ENCODE measurements at regions not wholly inside any gene's neighbourhood (a gene's known extent, or its start where the extent isn't known, plus 50 kb on each side); places are given as distances from the start of the nearest gene placed in this dataset.
"Not testable (repeated sequence)": the region's sequence is repeated elsewhere in the genome, so short reads cannot be mapped to it uniquely, and the experiment has no call there.

- no peak for DNase-seq (ENCODE audit: low read depth, low spot score)
Measured at GRCh38 chr2:198518935-198519334, 714.5 kb downstream of the PLCL1 start.

GRCh38 chr2:198517976-198518375, 713.6 kb downstream of the PLCL1 start:
- DNase-seq (ENCODE audit: low read depth, low spot score): no peak

GRCh38 chr2:198508610-198509009, 704.2 kb downstream of the PLCL1 start:
- DNase-seq (ENCODE audit: low read depth, low spot score): not testable (repeated sequence)

DNA sequence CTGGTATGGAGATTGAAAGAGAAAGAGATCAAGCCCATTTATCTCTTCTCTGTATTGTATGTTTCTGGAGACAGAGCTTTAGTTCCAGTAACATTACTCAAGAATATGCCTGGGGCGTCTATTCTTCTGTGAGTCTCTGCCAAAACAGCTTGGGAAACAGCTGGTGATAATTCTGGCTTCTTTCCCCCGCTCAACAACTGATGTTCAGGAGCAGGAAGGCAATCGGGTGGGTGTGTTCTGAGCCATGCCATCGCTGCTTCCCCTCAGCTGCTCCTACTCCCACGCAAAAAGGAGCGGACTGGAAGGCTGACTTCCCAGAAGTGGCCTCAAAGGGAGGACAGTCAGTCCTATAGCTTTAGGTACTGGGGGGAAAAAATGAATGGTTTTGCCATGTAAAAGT, 695.1 kb downstream of the PLCL1 start:
- no peak for DNase-seq (ENCODE audit: low read depth, low spot score)

GRCh38 chr2:198498516-198498915, 694.1 kb downstream of the PLCL1 start:
- no peak for DNase-seq (ENCODE audit: low read depth, low spot score)

GRCh38 chr2:198498048-198498447, 693.7 kb downstream of the PLCL1 start:
- no peak for DNase-seq (ENCODE audit: low read depth, low spot score)

- no peak for DNase-seq (ENCODE audit: low read depth, low spot score)
Measured at GRCh38 chr2:198494931-198495330, 690.5 kb downstream of the PLCL1 start.

DNA sequence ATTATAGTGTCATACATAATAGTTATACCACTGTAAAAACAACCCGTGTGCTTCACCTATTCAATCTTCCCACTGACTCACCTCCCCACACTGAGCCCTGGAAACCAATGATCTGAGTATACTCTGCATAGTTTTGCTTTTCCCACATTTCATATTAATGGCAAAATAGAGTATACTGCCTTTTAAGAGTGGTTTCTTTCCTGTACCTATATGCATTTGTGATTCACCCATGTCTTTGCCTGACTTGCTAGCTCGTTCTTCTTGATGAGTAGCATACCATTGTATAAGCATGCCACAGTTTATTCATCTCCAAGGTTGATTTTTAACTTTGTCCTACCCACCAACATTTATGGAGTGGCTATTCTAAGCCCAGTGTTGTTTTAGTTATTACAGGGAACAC, 686.4 kb downstream of the PLCL1 start:
- no peak for DNase-seq (ENCODE audit: low read depth, low spot score)

DNA sequence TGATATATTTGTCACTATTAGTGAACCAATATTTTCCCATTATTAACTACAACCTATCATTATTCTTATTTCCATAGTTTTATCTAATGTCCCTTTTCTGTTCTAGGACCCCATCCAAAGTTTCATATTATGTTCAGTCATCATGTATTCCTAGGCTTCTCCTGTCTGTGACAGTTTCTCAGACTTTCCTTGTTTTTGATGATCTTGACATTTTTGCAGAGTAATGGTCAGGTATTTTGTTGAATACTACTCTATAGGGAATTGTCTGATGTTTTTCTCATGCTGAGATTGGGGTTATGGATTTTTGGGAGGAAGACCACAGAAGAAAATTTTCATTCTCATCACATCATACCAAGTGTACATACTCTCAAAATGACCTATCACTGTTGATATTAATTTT, 684.6 kb downstream of the PLCL1 start:
- DNase-seq (ENCODE audit: low read depth, low spot score): no peak

GRCh38 chr2:198483051-198483450, 678.7 kb downstream of the PLCL1 start:
- DNase-seq (ENCODE audit: low read depth, low spot score): no peak

- no peak for DNase-seq (ENCODE audit: low read depth, low spot score)
Measured at GRCh38 chr2:198479065-198479464, 674.7 kb downstream of the PLCL1 start.

DNA sequence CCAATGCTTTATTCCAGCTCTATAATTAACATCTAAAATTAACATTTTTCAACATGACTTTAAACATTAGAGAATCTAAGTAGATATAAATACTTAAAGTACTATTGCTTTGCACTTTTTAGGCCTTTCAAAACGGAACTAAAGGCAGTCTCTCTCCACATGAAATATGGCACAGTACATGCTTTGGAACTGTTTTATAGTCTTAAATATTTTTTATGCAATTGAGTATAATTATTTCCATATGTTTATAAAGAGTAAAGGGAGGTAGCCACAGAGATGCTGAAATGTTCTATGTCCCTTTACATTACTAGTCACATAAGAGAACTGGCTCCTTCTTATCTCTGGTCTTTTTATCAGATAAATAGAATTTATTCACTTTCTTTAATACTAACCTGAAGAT, 674.0 kb downstream of the PLCL1 start:
- no peak for DNase-seq (ENCODE audit: low read depth, low spot score)

- DNase-seq (ENCODE audit: low read depth, low spot score): no peak
Measured at GRCh38 chr2:198476007-198476406, 671.6 kb downstream of the PLCL1 start.

GRCh38 chr2:198471291-198471690, 666.9 kb downstream of the PLCL1 start:
- DNase-seq (ENCODE audit: low read depth, low spot score): no peak

- DNase-seq (ENCODE audit: low read depth, low spot score): no peak
Measured at GRCh38 chr2:198468136-198468535, 663.7 kb downstream of the PLCL1 start.

- DNase-seq (ENCODE audit: low read depth, low spot score): no peak
Measured at GRCh38 chr2:198465970-198466369, 661.6 kb downstream of the PLCL1 start.

DNA sequence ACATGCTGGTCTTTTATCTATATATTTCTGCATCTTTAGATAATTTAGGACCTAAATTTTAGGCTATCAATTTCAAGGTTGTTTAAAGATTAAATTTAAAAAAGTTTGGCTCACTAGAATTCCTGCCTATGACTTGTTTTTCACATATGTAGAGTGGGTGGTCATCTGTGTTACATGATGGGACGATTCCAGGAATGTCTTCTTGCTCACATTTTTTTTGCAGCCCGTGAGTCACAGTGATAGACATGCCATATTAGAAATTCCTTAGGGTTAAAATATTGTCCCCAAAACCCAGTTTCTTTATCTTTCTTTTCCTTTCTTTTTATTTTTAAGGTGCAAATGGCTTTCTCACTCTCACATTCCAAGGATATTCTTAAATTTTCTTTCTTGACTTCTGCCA, 652.0 kb downstream of the PLCL1 start:
- no peak for DNase-seq (ENCODE audit: low read depth, low spot score)

DNA sequence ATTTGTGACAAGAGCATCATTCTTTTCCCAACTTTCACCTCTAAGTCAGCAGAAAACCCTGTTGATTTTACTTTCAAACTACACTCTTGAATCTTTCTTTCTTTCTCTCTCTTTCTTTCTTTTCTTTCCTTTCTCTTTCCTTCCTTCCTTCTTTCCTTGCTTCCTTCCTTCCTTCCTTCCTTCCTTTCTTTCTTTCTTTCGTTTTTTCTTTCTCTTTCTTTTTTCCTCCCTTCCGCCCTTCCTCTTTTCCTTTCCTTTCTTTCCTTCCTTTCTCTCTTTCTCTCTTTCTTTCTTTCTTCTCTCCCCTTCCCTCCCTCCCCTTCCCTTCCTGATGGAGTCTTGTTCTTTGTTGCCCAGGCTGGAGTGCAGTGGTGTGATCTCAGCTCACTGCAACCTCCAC, 649.5 kb downstream of the PLCL1 start:
- DNase-seq (ENCODE audit: low read depth, low spot score): no peak

- no peak for DNase-seq (ENCODE audit: low read depth, low spot score)
Measured at GRCh38 chr2:198452327-198452726, 647.9 kb downstream of the PLCL1 start.

- no peak for DNase-seq (ENCODE audit: low read depth, low spot score)
Measured at GRCh38 chr2:198448789-198449188, 644.4 kb downstream of the PLCL1 start.

- no peak for DNase-seq (ENCODE audit: low read depth, low spot score)
Measured at GRCh38 chr2:198444800-198445287, 640.5 kb downstream of the PLCL1 start.

DNA sequence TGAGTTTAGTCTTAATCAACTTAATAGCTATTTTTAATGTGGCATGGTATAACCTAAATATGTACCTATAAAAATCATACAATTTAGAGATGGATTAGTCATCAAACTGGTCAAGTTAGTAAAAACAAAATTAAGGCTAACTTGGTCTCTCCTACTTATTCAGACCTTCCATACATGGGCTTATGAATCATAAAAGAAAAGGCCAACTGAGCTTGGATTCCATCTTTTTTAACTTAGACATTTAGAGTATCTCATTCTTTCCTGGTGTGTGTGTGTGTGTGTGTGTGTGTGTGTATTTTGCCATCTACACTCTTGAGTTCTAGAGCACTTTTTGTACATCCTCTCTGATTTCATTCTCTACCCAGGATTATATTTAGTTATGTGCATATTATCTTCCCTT, 637.5 kb downstream of the PLCL1 start:
- DNase-seq (ENCODE audit: low read depth, low spot score): no peak

DNA sequence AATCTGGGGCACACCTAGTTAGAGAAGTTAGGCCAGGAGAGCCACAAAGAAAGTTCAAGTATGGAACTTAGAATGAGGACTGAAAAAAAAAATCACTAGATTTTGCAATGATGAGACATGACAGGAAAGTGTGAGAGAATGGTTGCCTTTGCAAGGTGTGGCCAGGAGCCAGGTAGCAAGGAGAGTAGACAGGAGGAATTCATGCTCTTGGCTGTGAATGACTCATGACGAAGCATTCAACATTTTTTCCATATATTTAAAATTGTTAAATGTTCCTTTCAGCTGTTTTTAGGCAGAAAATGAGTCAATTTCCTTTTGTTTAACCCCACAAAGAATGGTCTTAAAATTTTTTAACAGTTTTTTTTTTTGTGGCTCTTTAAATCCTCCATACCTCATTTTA, 636.9 kb downstream of the PLCL1 start:
- no peak for DNase-seq (ENCODE audit: low read depth, low spot score)

DNA sequence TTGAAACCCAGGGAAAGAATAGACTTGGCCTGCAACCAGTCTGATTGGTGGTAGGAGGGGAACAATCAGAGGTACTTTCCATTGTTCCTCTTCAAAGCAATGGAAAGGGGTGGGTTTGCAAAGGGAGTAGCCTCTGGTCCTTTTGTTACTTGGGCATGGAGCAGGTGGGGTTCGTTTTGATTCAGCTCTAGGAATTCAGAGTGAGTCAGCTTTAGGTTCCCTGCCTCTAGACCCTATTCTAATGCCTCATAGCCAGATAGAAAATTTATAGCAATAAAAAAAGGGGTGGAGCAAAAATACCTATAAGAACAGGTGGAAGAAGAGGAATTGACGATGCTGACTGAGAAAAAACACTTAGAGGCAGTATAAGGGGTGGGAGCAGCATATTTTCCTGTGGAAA, 636.4 kb downstream of the PLCL1 start:
- no peak for DNase-seq (ENCODE audit: low read depth, low spot score)

- DNase-seq (ENCODE audit: low read depth, low spot score): no peak
Measured at GRCh38 chr2:198438331-198438730, 633.9 kb downstream of the PLCL1 start.

Data from brain pericyte (primary cell).